GM12878 (cell line): ENCODE measurements at regions not wholly inside any gene's neighbourhood (a gene's known extent, or its start where the extent isn't known, plus 50 kb on each side); places are given as distances from the start of the nearest gene placed in this dataset.
"Not testable (repeated sequence)": the region's sequence is repeated elsewhere in the genome, so short reads cannot be mapped to it uniquely, and the experiment has no call there.

ENCODE experiments used
- ATAC-seq: fragments of 200-7000 bp; cut with Tn5 transposase; 3 replicates; pipeline ENCODE4 v1.9.1; 2020; ENCODE audit warnings: mild to moderate bottlenecking, moderate library complexity
- BruUV-seq: library from RNA; stranded (reverse); fragments of 400-500 nt; replicated peaks from 2 replicates; lab custom pipeline; 2021; lab: Mats Ljungman, UMichigan
- CTCF ChIA-PET: fragments of 300-600 bp; sonication (Branson Sonifier 250); formaldehyde crosslinking; extraction: SDS; loops from one replicate; lab custom pipeline; 2021; ENCODE audit warnings: inconsistent platforms; lab: Yijun Ruan, JAX
- POLR2A ChIA-PET: fragments of 350-600 bp; formaldehyde crosslinking; extraction: SDS; loops from one replicate; lab custom pipeline; 2021; ENCODE audit warnings: inconsistent platforms; lab: Charles Lee
- RAD21 ChIA-PET: fragments of 300-600 bp; sonication (Branson Sonifier 250); formaldehyde crosslinking; loops from one replicate; lab custom pipeline; 2023; ENCODE audit warnings: antibody characterized with exemption; ENCODE audit not compliant: unreplicated experiment; lab: Charles Lee
- SMC1A ChIA-PET: fragments of 300-600 bp; sonication (Branson Sonifier 250); formaldehyde crosslinking; loops from one replicate; lab custom pipeline; 2023; ENCODE audit not compliant: unreplicated experiment, uncharacterized antibody; lab: Charles Lee
- DNase-seq: peaks from one replicate; pipeline ENCODE4 v3.0.0-alpha.2; 2011; ENCODE audit warnings: low read depth, low spot score
- FAIRE-seq: peaks from 3 replicates; lab custom pipeline; 2011; peaks lifted over from hg19 to GRCh38; lab: Jason Lieb, UNC
- H2AFZ ChIP-seq: 2 replicates; pipeline ENCODE4 v1.6.0; 2011; ENCODE audit warnings: low read depth, low read length, control low read depth; ENCODE audit not compliant: control insufficient read depth
- H3K27ac ChIP-seq: 2 replicates; pipeline ENCODE4 v1.5.1; 2011; ENCODE audit warnings: control low read depth; ENCODE audit not compliant: control insufficient read depth, insufficient read depth
- H3K27me3 ChIP-seq, 2 experiments: replicated peaks in 1 of 2; 2 replicates each; pipeline versions ENCODE4 v1.6.0 to v1.6.1; 2011; ENCODE audit warnings: low read length in 1 of 2; ENCODE audit not compliant: control insufficient read depth in 2 of 2, insufficient read depth in 2 of 2
- H3K36me3 ChIP-seq, 2 experiments: 2 replicates each; pipeline ENCODE4 v1.5.1; 2011; ENCODE audit warnings: low read length in 1 of 2; ENCODE audit not compliant: control insufficient read depth in 2 of 2, insufficient read depth in 2 of 2
- H3K4me1 ChIP-seq: 2 replicates; pipeline ENCODE4 v1.6.1; 2011; ENCODE audit warnings: mild to moderate bottlenecking, low read length, moderate library complexity, mixed read lengths; ENCODE audit not compliant: control insufficient read depth, insufficient read depth
- H3K4me2 ChIP-seq: 2 replicates; pipeline ENCODE4 v1.6.0; 2011; ENCODE audit warnings: control low read depth; ENCODE audit not compliant: control insufficient read depth, insufficient read depth
- H3K4me3 ChIP-seq: fragments of 200-600 bp; sonication (generic); 2 replicates; pipeline ENCODE4 v1.5.1; 2016
- H3K79me2 ChIP-seq: 2 replicates; pipeline ENCODE4 v1.6.0; 2011; ENCODE audit warnings: low read length; ENCODE audit not compliant: control insufficient read depth, insufficient read depth
- H3K9ac ChIP-seq: 2 replicates; pipeline ENCODE4 v1.8.0; 2011; ENCODE audit warnings: low read length, control low read depth, mixed read lengths; ENCODE audit not compliant: control insufficient read depth, insufficient read depth
- H3K9me3 ChIP-seq: replicated peaks from 3 replicates; pipeline ENCODE4 v1.5.1; 2011; ENCODE audit warnings: mild to moderate bottlenecking, low read length; ENCODE audit not compliant: control insufficient read depth, insufficient read depth
- H4K20me1 ChIP-seq: 2 replicates; pipeline ENCODE4 v1.6.0; 2011; ENCODE audit not compliant: control insufficient read depth, insufficient read depth
- BCL11A ChIP-seq: IDR thresholded peaks from 2 replicates; pipeline ENCODE4 v1.6.1; 2011; ENCODE audit warnings: low read depth, low read length
- BHLHE40 ChIP-seq, 2 experiments: fragments of 450-650 bp in 1 of 2; IDR thresholded peaks; 2 replicates each; pipeline ENCODE4 v1.6.1; 2011 to 2017; ENCODE audit warnings: low read depth in 2 of 2, borderline replicate concordance in 1 of 2, improper control_type of control experiment in 1 of 2, low read length in 1 of 2, mild to moderate bottlenecking in 1 of 2
- DPF2 ChIP-seq: fragments of 450-650 bp; IDR thresholded peaks from 2 replicates; pipeline ENCODE4 v1.6.1; 2017; ENCODE audit warnings: mild to moderate bottlenecking
- FOXM1 ChIP-seq: IDR thresholded peaks from 2 replicates; pipeline ENCODE4 v1.6.1; 2012; ENCODE audit warnings: low read depth, mild to moderate bottlenecking, inconsistent platforms, low read length, moderate library complexity
- IRF4 ChIP-seq: IDR thresholded peaks from 2 replicates; pipeline ENCODE4 v1.6.1; 2011; ENCODE audit warnings: low read depth, low read length
- KAT2A ChIP-seq: conservative IDR thresholded peaks from 2 replicates; pipeline ENCODE4 v1.6.1; 2011; ENCODE audit warnings: low read depth, low read length; ENCODE audit not compliant: control insufficient read depth
- NR2F1 ChIP-seq: fragments of 450-650 bp; conservative IDR thresholded peaks from 2 replicates; pipeline ENCODE4 v1.6.1; 2017; ENCODE audit warnings: mild to moderate bottlenecking
- RAD51 ChIP-seq: fragments of 450-650 bp; IDR thresholded peaks from 2 replicates; pipeline ENCODE4 v1.6.1; 2016; ENCODE audit warnings: moderate library complexity, mild to moderate bottlenecking, inconsistent platforms
- SP1 ChIP-seq: IDR thresholded peaks from one replicate; pipeline ENCODE4 v1.6.1; 2011; ENCODE audit warnings: low read depth, low read length
- ZSCAN29 ChIP-seq: fragments of 450-650 bp; IDR thresholded peaks from 2 replicates; pipeline ENCODE4 v1.6.1; 2017; ENCODE audit warnings: mild to moderate bottlenecking, moderate library complexity
- WGBS: methylation state at CpG from one replicate; pipeline ENCODE4 v1.1.6; 2016; ENCODE audit warnings: low lambda C conversion rate; ENCODE audit not compliant: insufficient replicate concordance, insufficient coverage; ENCODE audit errors: missing lambda C conversion rate; 5-methylcytosine and 5-hydroxymethylcytosine counted together
- in situ Hi-C: fragments of 300-500 bp; cut with MboI; formaldehyde crosslinking; loops from 9 replicates; pipeline ENCODE4 v1.14.3; 2018; ENCODE audit warnings: mixed read lengths
- intact Hi-C: fragments of 100-400 bp; cut with micrococcal nuclease; formaldehyde crosslinking; loops from one replicate; pipeline ENCODE4 v1.14.2; 2022; ENCODE audit not compliant: unreplicated experiment

GRCh38 chrX:45404206-45404605, 203.5 kb upstream of the DIPK2B start:
- TF ChIP-seq SP1, result no peak
- ATAC-seq (no peak), FAIRE-seq (no peak), DNase-seq (no peak)
- WGBS, result 3% methylated on average over 3 of the region's 3 CpGs
- Histone ChIP-seq H3K4me2 (no peak overlapping the region), H3K27ac (no peak overlapping the region), H3K27me3 (no peaks in the 10 kb centered on the region), H4K20me1 (no peaks in the 10 kb centered on the region), H3K79me2 (no peaks in the 10 kb centered on the region), H3K9ac (no peak overlapping the region), H3K4me3 (no peak overlapping the region), H3K36me3 (no peaks in the 10 kb centered on the region), H2AFZ (no peak overlapping the region), H3K4me1 (no peaks in the 10 kb centered on the region), H3K9me3 (no peaks in the 10 kb centered on the region; the same call in 1 of the 3 replicates)
- in situ Hi-C loops, result no loop called here
- intact Hi-C loops, result no loop called here
- BruUV-seq, result no TSS peak
- RAD21 ChIA-PET, result no interaction called here
- CTCF ChIA-PET, result no interaction called here
- SMC1A ChIA-PET, result no interaction called here
- POLR2A ChIA-PET, result no interaction called here

- no peak for TF ChIP-seq IRF4
- no peak for TF ChIP-seq BCL11A
- TF ChIP-seq ZSCAN29, result no peak
- no peak for TF ChIP-seq FOXM1
- TF ChIP-seq KAT2A, result no peak
- TF ChIP-seq DPF2, result no peak
- no peak for TF ChIP-seq RAD51
- no peak for TF ChIP-seq BHLHE40 (IDR thresholded peaks at IDR 0.05; ENCODE audit: borderline replicate concordance in 1 of 2, low read depth in 2 of 2, low read length in 1 of 2)
- no peak for TF ChIP-seq NR2F1
- ChIA-PET POLR2A (no interaction called here), CTCF (no interaction called here), RAD21 (no interaction called here), SMC1A (no interaction called here)
- no peak for ATAC-seq
- in situ Hi-C loops (no loop called here), intact Hi-C loops (no loop called here)
- no peak overlapping the region for H3K4me2 ChIP-seq
- FAIRE-seq, result no peak
- no peak overlapping the region for H3K4me3 ChIP-seq
- H2AFZ ChIP-seq, result no peak overlapping the region
- 7% methylated on average over 2 of the region's 2 CpGs for WGBS
- no TSS peak for BruUV-seq
- H3K79me2 ChIP-seq, result no peaks in the 10 kb centered on the region
- no peaks in the 10 kb centered on the region for H3K36me3 ChIP-seq
- no peaks in the 10 kb centered on the region for H3K27me3 ChIP-seq
- no peaks in the 10 kb centered on the region for H3K4me1 ChIP-seq
- no peak overlapping the region for H3K9ac ChIP-seq
- H3K27ac ChIP-seq, result no peak overlapping the region
- no peak for DNase-seq
- H3K9me3 ChIP-seq, result no peaks in the 10 kb centered on the region; the same call in 1 of the 3 replicates
- H4K20me1 ChIP-seq, result no peaks in the 10 kb centered on the region
Observed at GRCh38 chrX:45401923-45402322, 201.2 kb upstream of the DIPK2B start.

GRCh38 chrX:45400951-45401725, 200.5 kb upstream of the DIPK2B start:
- RAD21 ChIA-PET, H3K4me2 ChIP-seq, BruUV-seq, POLR2A ChIA-PET, SMC1A ChIA-PET, DNase-seq, H3K27ac ChIP-seq, in situ Hi-C loops, H3K9ac ChIP-seq, H3K79me2 ChIP-seq, intact Hi-C loops, H3K27me3 ChIP-seq, H3K9me3 ChIP-seq, H4K20me1 ChIP-seq, H2AFZ ChIP-seq, H3K4me1 ChIP-seq, H3K36me3 ChIP-seq, FAIRE-seq, H3K4me3 ChIP-seq, CTCF ChIA-PET, ATAC-seq: not testable (repeated sequence)
- 5% methylated on average over 8 of the region's 8 CpGs for WGBS
